Body of pancreas (tissue), 4 donors: ENCODE measurements at regions not wholly inside any gene's neighbourhood (a gene's known extent, or its start where the extent isn't known, plus 50 kb on each side); places are given as distances from the start of the nearest gene placed in this dataset.

Experiments used
- CTCF ChIP-seq, 7 experiments: fragments of 450-650 bp in 4 of 7; fragments of 200-600 bp in 3 of 7; sonication (generic) in 3 of 7; IDR thresholded peaks; one replicate each; pipeline ENCODE4 v1.5.1; 2016 to 2019; ENCODE audit warnings: antibody characterized with exemption in 7 of 7
- POLR2A ChIP-seq, 3 donors: fragments of 450-650 bp; IDR thresholded peaks; one replicate each; pipeline ENCODE4 v1.6.1; 2016; ENCODE audit warnings: antibody characterized with exemption in 3 of 3, mild to moderate bottlenecking in 2 of 3

- no peak for TF ChIP-seq POLR2A (IDR thresholded peaks at IDR 0.05)
- no peak for TF ChIP-seq CTCF (IDR thresholded peaks at IDR 0.05)
Measured at GRCh38 chr4:58219179-58219578, 1109.0 kb upstream of the IGFBP7 start.
